ENCODE measurements at regions not wholly inside any gene's neighbourhood (a gene's known extent, or its start where the extent isn't known, plus 50 kb on each side); places are given as distances from the start of the nearest gene placed in this dataset.

DNA sequence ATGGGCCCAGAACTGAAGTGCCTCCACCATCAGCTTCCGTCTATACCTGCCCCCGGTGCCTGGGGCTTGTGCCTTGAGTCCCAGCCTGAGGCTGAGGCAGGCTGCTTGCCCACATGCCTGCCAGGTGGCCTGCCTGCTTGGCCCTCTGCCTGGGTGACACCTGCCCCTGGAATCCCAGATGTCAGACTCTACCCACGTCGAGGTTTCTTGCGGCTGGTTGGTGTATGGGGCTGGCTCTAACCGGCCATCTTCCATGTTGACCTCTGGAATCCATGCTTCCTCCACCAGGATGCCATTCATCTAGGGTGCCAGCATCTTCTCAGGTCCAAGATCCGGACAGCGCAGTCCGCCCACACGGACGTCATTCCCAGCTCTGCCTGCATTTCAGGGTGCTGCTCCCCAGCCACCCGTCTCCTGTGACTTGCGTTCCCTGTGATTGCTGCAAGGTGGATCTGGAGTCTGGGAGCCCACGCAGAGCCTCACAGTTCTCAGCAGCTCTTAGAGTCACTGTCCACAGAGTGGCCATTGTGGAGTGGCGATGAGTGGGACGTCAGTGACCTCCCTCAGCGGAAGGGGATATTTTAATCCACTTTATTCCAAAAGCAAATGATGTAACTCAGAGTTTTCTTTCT, 298.1 kb downstream of the TCERG1L start:
- DNase-seq (ENCODE audit: low read depth), result no peak
- TF ChIP-seq, protein P1, sequence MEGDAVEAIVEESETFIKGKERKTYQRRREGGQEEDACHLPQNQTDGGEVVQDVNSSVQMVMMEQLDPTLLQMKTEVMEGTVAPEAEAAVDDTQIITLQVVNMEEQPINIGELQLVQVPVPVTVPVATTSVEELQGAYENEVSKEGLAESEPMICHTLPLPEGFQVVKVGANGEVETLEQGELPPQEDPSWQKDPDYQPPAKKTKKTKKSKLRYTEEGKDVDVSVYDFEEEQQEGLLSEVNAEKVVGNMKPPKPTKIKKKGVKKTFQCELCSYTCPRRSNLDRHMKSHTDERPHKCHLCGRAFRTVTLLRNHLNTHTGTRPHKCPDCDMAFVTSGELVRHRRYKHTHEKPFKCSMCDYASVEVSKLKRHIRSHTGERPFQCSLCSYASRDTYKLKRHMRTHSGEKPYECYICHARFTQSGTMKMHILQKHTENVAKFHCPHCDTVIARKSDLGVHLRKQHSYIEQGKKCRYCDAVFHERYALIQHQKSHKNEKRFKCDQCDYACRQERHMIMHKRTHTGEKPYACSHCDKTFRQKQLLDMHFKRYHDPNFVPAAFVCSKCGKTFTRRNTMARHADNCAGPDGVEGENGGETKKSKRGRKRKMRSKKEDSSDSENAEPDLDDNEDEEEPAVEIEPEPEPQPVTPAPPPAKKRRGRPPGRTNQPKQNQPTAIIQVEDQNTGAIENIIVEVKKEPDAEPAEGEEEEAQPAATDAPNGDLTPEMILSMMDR (conservative IDR thresholded peaks at IDR 0.05; ENCODE audit: low read length), result no peak
- no peak overlapping the region for H3K4me3 ChIP-seq (ENCODE audit: low read length)

DNA sequence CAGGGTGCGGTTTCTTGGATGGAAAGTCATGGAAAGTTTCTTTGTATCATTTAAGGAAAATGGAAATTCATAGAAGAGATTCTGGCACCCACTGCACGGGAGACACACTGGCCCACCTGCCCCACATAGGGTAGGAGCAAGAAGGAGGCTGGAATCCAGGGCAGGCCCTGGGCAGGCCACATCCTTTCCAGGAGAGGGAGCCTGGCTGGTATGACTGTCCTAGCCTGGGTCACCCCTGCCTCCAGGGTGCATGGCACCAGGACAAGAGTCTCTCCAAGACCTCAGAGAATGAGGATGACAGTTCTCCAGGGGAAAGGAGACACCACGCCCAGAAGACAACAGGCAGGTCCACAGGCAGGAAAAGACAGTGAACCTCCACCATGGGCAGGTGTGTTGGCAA, 297.2 kb downstream of the TCERG1L start:
- TF ChIP-seq, protein P1 (conservative IDR thresholded peaks at IDR 0.05; ENCODE audit: low read length), result no peak
- no peak overlapping the region for H3K4me3 ChIP-seq (ENCODE audit: low read length)
- DNase-seq (ENCODE audit: low read depth), result no peak

DNA sequence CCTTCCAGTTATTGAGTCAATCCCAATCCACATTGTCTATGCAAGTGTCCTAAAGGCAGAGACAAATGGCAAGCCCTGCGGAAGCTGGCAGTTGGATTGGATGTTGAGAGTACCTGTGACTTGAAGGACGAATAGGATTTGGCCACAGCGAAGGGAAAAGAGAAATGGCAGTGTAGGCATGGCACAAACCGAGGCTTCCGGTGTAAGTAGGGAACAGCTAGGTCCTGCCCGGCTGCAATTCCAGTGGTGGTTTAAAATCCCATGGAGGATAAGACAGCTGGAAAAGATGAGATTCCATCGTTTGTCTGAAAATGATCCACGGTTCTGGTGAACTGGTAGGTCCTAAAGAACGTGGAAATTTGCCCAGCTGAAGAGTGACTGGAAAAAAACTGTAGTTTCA, 296.2 kb downstream of the TCERG1L start:
- no peak for DNase-seq (ENCODE audit: low read depth)
- TF ChIP-seq, protein P1 (conservative IDR thresholded peaks at IDR 0.05; ENCODE audit: low read length), result no peak

DNA sequence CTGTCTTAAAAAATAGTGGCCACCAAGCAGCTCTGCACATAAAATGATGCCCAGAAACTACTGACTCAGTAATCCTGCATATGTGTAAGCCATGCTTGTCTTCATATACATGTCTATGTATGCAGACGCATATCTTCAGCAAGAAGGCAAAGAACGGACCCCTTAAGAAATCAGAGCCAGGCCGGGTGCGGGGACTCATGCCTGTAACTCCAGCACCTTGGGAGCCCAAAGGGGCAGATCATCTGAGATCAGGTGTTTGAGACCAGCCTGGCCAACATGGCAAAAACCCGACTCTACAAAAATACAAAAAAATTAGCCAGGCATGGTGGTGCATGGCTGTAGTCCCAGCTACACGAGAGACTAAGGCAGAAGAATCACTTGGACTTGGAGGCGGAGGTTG, 295.0 kb downstream of the TCERG1L start:
- TF ChIP-seq, protein P1 (conservative IDR thresholded peaks at IDR 0.05; ENCODE audit: low read length), result no peak
- no peak for DNase-seq (ENCODE audit: low read depth)
- H3K4me3 ChIP-seq (ENCODE audit: low read length), result no peak overlapping the region

More for the DNA sequence above, 296.2 kb downstream of the TCERG1L start:
- H3K4me3 ChIP-seq (ENCODE audit: low read length), result no peak overlapping the region

DNA sequence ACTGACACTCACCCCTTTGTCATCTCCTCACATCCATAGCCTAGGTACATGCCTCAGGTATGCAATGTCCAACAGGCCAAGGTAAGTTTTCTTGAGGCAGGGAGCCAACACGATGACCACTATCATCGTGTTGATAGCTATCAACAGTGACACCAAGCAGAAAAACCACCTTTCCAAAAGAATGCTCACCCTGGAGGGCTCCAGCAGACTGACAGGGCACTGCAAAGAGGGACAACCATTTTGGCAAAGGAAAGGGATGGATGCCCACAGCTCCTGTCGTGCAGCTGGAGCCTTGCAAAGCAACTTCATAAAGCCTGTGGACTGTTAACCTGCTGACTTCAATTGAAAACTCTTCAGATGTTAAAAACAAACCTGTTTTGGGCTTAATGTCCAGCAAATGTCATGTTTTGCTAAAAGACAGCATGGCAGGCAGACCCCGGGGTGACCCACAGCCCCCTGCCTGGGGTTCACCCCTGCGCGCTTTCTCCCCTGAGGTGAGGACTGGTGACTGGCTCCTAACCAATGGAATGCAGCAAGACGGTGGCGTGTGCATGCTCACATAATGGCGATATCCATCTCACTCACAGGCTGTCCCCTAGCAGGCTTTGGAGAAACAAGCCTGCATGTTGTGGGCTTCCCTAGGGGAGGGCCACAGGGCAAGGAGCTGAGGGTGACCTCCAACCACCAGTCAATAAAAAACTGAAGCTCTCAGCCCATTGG, 293.8 kb downstream of the TCERG1L start:
- TF ChIP-seq, protein P1 (conservative IDR thresholded peaks at IDR 0.05; ENCODE audit: low read length), result no peak
- H3K4me3 ChIP-seq (ENCODE audit: low read length), result no peak overlapping the region
- no peak for DNase-seq (ENCODE audit: low read depth)

DNA sequence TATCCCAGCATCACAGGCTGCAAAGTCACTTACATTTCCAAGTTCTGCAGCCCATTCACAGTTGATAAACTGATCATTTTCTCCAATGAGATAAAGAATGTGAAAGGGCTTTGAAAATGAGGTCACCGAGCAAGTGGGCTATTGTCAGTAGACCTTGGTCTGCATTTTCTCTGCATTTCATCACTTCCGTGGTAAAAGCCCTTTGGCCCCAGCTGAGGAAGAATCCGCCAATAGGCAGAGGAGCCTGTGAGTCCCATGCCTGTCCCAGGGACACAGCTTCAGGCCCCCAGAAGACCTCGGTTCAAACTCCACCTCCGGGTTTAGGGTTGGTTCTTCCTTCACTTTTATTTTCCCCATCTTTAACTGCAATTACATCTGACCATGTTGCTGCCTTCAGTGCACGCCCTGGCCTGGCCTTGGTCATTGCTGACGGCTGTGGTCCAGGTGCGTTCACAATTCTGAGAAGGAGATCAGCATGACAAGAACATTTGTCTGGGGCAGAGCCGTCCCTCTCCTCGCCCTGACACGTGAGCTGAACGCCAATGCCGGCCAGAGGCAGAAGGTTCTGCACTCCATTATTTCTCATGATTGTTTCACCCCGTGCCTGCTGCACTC, 292.5 kb downstream of the TCERG1L start:
- DNase-seq (ENCODE audit: low read depth), result no peak
- TF ChIP-seq, protein P1 (conservative IDR thresholded peaks at IDR 0.05; ENCODE audit: low read length), result no peak
- no peak overlapping the region for H3K4me3 ChIP-seq (ENCODE audit: low read length)

DNA sequence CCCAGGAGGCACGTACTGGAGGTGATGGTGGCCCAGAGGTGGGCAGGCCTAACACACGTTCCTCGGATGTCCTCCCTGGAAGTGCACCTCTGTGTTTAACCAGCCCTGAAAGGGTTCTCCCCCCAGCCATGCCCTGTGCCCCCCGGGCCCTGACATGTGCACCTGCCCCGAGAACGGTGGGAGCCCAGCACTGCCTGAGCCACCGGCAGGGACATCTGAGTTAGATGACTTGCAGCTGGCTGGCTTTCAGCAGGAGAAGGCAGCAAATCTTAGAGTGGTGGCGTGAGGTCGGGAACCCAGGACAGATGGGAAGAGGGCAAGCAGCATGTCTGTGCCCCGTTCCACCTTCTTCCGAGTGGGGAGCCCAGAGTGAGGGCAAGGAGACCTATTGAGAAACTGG, 291.8 kb downstream of the TCERG1L start:
- TF ChIP-seq, protein P1 (conservative IDR thresholded peaks at IDR 0.05; ENCODE audit: low read length), result no peak
- no peak for DNase-seq (ENCODE audit: low read depth)
- H3K4me3 ChIP-seq (ENCODE audit: low read length), result no peak overlapping the region

Measured in AG10803 (cell line).